ENCODE measurements at regions not wholly inside any gene's neighbourhood (a gene's known extent, or its start where the extent isn't known, plus 50 kb on each side); places are given as distances from the start of the nearest gene placed in this dataset.
"Not testable (repeated sequence)": the region's sequence is repeated elsewhere in the genome, so short reads cannot be mapped to it uniquely, and the experiment has no call there.

- H3K4me3 ChIP-seq (ENCODE audit: low read depth, low read length) = no peak overlapping the region
- TF ChIP-seq CTCF (IDR thresholded peaks at IDR 0.05; ENCODE audit: control insufficient read depth, extremely low read depth, insufficient read depth) = no peak
- no peak for DNase-seq (ENCODE audit: low read depth)
Measured at GRCh38 chr10:58063861-58064480, 203.7 kb downstream of the IPMK start.

- not testable (repeated sequence) for DNase-seq (ENCODE audit: low read depth); H3K4me3 ChIP-seq (ENCODE audit: low read depth, low read length)
Measured at GRCh38 chr10:58058683-58059082, 209.0 kb downstream of the IPMK start.

GRCh38 chr10:58054881-58055280 lies 212.8 kb downstream of the IPMK start:
- TF ChIP-seq CTCF (IDR thresholded peaks at IDR 0.05; ENCODE audit: control insufficient read depth, extremely low read depth, insufficient read depth) = no peak
- H3K4me3 ChIP-seq (ENCODE audit: low read depth, low read length) = no peak overlapping the region
- no peak for DNase-seq (ENCODE audit: low read depth)

GRCh38 chr10:58052772-58053171 lies 214.9 kb downstream of the IPMK start:
- H3K4me3 ChIP-seq (ENCODE audit: low read depth, low read length) = no peak overlapping the region
- DNase-seq (ENCODE audit: low read depth) = no peak
- no peak for TF ChIP-seq CTCF (IDR thresholded peaks at IDR 0.05; ENCODE audit: control insufficient read depth, extremely low read depth, insufficient read depth)

- TF ChIP-seq CTCF (IDR thresholded peaks at IDR 0.05; ENCODE audit: control insufficient read depth, extremely low read depth, insufficient read depth) = no peak
- no peak for DNase-seq (ENCODE audit: low read depth)
- H3K4me3 ChIP-seq (ENCODE audit: low read depth, low read length) = no peak overlapping the region
Measured at GRCh38 chr10:58050575-58050974, 217.1 kb downstream of the IPMK start.

GRCh38 chr10:58048936-58049335 lies 218.8 kb downstream of the IPMK start:
- DNase-seq (ENCODE audit: low read depth) = no peak
- no peak overlapping the region for H3K4me3 ChIP-seq (ENCODE audit: low read depth, low read length)
- no peak for TF ChIP-seq CTCF (IDR thresholded peaks at IDR 0.05; ENCODE audit: control insufficient read depth, extremely low read depth, insufficient read depth)

- no peak overlapping the region for H3K4me3 ChIP-seq (ENCODE audit: low read depth, low read length)
- DNase-seq (ENCODE audit: low read depth) = no peak
- TF ChIP-seq CTCF (IDR thresholded peaks at IDR 0.05; ENCODE audit: control insufficient read depth, extremely low read depth, insufficient read depth) = no peak
Measured at GRCh38 chr10:58044072-58044471, 223.6 kb downstream of the IPMK start.
